T-cell (primary cell): ENCODE measurements at regions not wholly inside any gene's neighbourhood (a gene's known extent, or its start where the extent isn't known, plus 50 kb on each side); places are given as distances from the start of the nearest gene placed in this dataset.

Experiments used
- ATAC-seq, 4 experiments: fragments of 200-7000 bp in 3 of 4; fragments of 150-1000 bp in 1 of 4; cut with Tn5 transposase; replicated peaks in 1 of 4; 1 replicate in 3 of 4; 2 replicates in 1 of 4; pipeline ENCODE4 v1.10.0; 2021; ENCODE audit warnings: moderate library complexity in 3 of 4, mild to moderate bottlenecking in 2 of 4, moderate number of reproducible peaks in 1 of 4
- CTCF ChIA-PET, 2 donors: fragments of 300-600 bp; sonication (Branson Sonifier 250); formaldehyde crosslinking; loops; one replicate each; lab custom pipeline; 2022; ENCODE audit warnings: antibody characterized with exemption in 2 of 2; lab: Charles Lee
- POLR2A ChIA-PET, 2 donors: fragments of 300-600 bp; sonication (Branson Sonifier 250); formaldehyde crosslinking; loops; one replicate each; lab custom pipeline; 2022; ENCODE audit warnings: antibody characterized with exemption in 2 of 2; lab: Charles Lee
- DNase-seq, 35 experiments: peaks; one replicate each; pipeline versions ENCODE4 v3.0.0 to v3.0.0-alpha.2; 2013 to 2023
- H3K27ac ChIP-seq: one replicate; pipeline ENCODE4 v1.5.1; 2013; ENCODE audit warnings: low read length
- H3K27me3 ChIP-seq, 2 experiments: replicated peaks in 1 of 2; 1 replicate in 1 of 2; 2 replicates in 1 of 2; pipeline versions ENCODE4 v1.6.1 to v1.7.0; 2013; ENCODE audit warnings: low read length in 1 of 2, mixed read lengths in 1 of 2; ENCODE audit not compliant: control insufficient read depth in 2 of 2, insufficient read depth in 2 of 2; ENCODE audit errors: extremely low read depth in 1 of 2
- H3K36me3 ChIP-seq, 2 donors: 1 replicate in 1 of 2; 2 replicates in 1 of 2; pipeline versions ENCODE4 v1.6.1 to v1.7.0; 2013; ENCODE audit warnings: low read length in 1 of 2; ENCODE audit not compliant: control insufficient read depth in 2 of 2, insufficient read depth in 1 of 2; ENCODE audit errors: extremely low read depth in 1 of 2
- H3K4me1 ChIP-seq, 2 experiments: 1 replicate in 1 of 2; 2 replicates in 1 of 2; pipeline versions ENCODE4 v1.6.1 to v1.7.0; 2013; ENCODE audit warnings: low read length in 2 of 2, mixed read lengths in 1 of 2; ENCODE audit not compliant: insufficient read depth in 2 of 2, control insufficient read depth in 1 of 2; ENCODE audit errors: extremely low read depth in 1 of 2
- H3K4me3 ChIP-seq, 2 donors: 1 replicate in 1 of 2; 2 replicates in 1 of 2; pipeline versions ENCODE4 v1.5.1 to v1.7.0; 2013; ENCODE audit warnings: mild to moderate bottlenecking in 2 of 2, low read length in 1 of 2, moderate library complexity in 1 of 2; ENCODE audit not compliant: control insufficient read depth in 1 of 2; ENCODE audit errors: extremely low read depth in 1 of 2
- H3K9me3 ChIP-seq: 2 replicates; pipeline ENCODE4 v1.7.0; 2013
- H3K27ac Mint-ChIP-seq, 2 donors: one replicate each; pipeline ENCODE4 v1.8.0; 2020 to 2021; ENCODE audit warnings: mild to moderate bottlenecking in 2 of 2, mixed read lengths in 2 of 2
- H3K27me3 Mint-ChIP-seq, 2 donors: one replicate each; pipeline ENCODE4 v1.8.0; 2021 to 2022; ENCODE audit warnings: mixed read lengths in 2 of 2
- H3K36me3 Mint-ChIP-seq: one replicate; pipeline ENCODE4 v1.8.0; 2021; ENCODE audit warnings: mixed read lengths
- H3K4me1 Mint-ChIP-seq, 3 donors: one replicate each; pipeline ENCODE4 v1.8.0; 2020 to 2022; ENCODE audit warnings: mixed read lengths in 3 of 3, mild to moderate bottlenecking in 1 of 3
- H3K4me3 Mint-ChIP-seq, 3 donors: one replicate each; pipeline ENCODE4 v1.8.0; 2020 to 2022; ENCODE audit warnings: mild to moderate bottlenecking in 3 of 3, mixed read lengths in 3 of 3, moderate library complexity in 3 of 3
- H3K9me3 Mint-ChIP-seq, 3 donors: one replicate each; pipeline ENCODE4 v1.8.0; 2020 to 2022; ENCODE audit warnings: mixed read lengths in 3 of 3
- WGBS: methylation state at CpG from one replicate; pipeline ENCODE4 v1.1.5; 2013; ENCODE audit warnings: missing lambda C conversion rate; ENCODE audit not compliant: insufficient coverage; 5-methylcytosine and 5-hydroxymethylcytosine counted together

DNA sequence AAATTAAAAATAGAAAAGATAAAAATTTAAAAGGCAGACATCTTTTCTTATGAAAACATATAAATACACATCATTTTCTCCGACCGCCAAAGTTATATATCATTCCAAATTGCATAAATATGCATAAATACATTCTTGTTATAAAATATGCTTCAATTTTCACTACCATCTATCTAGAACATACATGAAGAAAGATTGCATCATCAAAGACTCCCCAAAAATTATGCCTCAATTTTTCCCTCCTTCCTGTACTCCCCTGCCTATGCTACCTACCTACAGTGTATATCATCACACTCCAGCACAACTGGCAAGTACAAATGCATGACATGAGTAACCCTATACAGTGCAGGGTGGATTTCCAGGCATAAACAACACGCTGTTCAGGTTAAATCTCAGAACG, 49.9 kb upstream of the TENT5A start:
- Histone ChIP-seq H3K9me3 (no peaks in the 10 kb centered on the region), H3K4me1 (no peaks in the 10 kb centered on the region), H3K27me3 (no peaks in the 10 kb centered on the region), H3K4me3 (no peak overlapping the region), H3K27ac (no peak overlapping the region), H3K36me3 (no peaks in the 10 kb centered on the region)
- ATAC-seq (no peak), DNase-seq (no peak)
- peaks cover 0 to 4% of the 10 kb centered on the region in 2 donors for H3K27me3 Mint-ChIP-seq
- H3K9me3 Mint-ChIP-seq: no peaks in the 10 kb centered on the region
- POLR2A ChIA-PET: no interaction called here
- H3K36me3 Mint-ChIP-seq: no peaks in the 10 kb centered on the region
- WGBS: no CpG with 5 or more reads among the region's 4 CpGs
- H3K27ac Mint-ChIP-seq: no peak overlapping the region
- CTCF ChIA-PET: no interaction called here
- no peak overlapping the region for H3K4me3 Mint-ChIP-seq
- no peaks in the 10 kb centered on the region for H3K4me1 Mint-ChIP-seq
